ENCODE measurements at regions not wholly inside any gene's neighbourhood (a gene's known extent, or its start where the extent isn't known, plus 50 kb on each side); places are given as distances from the start of the nearest gene placed in this dataset.

- TF ChIP-seq CTCF (conservative IDR thresholded peaks at IDR 0.05 in 1 of 2, IDR thresholded peaks at IDR 0.05 in 1 of 2; ENCODE audit: low read depth in 1 of 2, low read length in 2 of 2): no peak
- TF ChIP-seq EZH2 (IDR thresholded peaks at IDR 0.05; ENCODE audit: low read length, missing control alignments): no peak
Measured at GRCh38 chr2:83596592-83597282, 862.3 kb downstream of the SUCLG1 start.

All from fibroblast of lung (primary cell).